Esophagus squamous epithelium (tissue), 4 donors: ENCODE measurements at regions not wholly inside any gene's neighbourhood (a gene's known extent, or its start where the extent isn't known, plus 50 kb on each side); places are given as distances from the start of the nearest gene placed in this dataset.

Experiments used
- POLR2A ChIP-seq, 4 donors: fragments of 450-650 bp; IDR thresholded peaks; one replicate each; pipeline ENCODE4 v1.6.1; 2017; ENCODE audit warnings: antibody characterized with exemption in 4 of 4, mild to moderate bottlenecking in 4 of 4, moderate library complexity in 3 of 4
- TF ChIP-seq, protein P1 (sequence below), 6 experiments: fragments of 450-650 bp in 4 of 6; fragments of 200-600 bp in 2 of 6; sonication (generic) in 2 of 6; IDR thresholded peaks; one replicate each; pipeline ENCODE4 v1.5.1; 2016 to 2019; ENCODE audit warnings: antibody characterized with exemption in 6 of 6, mild to moderate bottlenecking in 4 of 6, moderate library complexity in 4 of 6

DNA sequence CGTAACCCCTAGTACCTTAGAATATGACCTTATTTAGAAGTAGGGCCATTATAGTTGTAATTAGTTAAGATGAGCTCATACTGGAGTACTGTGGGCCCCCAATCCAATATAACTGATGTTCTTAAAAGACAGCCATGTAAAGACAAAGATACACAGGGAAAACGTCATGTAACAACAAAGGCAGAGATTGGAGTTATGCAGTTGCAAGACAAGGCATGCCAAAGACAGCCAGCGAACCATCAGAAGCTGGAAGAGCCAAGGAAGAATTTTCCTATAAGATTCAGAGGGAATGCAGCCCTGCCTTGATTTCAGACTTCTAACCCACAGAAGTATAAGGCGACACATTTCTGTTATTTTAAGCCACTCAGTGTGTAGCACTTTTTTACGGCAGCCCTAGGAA lies 55.9 kb upstream of the TLK1 start:
- TF ChIP-seq, protein P1, sequence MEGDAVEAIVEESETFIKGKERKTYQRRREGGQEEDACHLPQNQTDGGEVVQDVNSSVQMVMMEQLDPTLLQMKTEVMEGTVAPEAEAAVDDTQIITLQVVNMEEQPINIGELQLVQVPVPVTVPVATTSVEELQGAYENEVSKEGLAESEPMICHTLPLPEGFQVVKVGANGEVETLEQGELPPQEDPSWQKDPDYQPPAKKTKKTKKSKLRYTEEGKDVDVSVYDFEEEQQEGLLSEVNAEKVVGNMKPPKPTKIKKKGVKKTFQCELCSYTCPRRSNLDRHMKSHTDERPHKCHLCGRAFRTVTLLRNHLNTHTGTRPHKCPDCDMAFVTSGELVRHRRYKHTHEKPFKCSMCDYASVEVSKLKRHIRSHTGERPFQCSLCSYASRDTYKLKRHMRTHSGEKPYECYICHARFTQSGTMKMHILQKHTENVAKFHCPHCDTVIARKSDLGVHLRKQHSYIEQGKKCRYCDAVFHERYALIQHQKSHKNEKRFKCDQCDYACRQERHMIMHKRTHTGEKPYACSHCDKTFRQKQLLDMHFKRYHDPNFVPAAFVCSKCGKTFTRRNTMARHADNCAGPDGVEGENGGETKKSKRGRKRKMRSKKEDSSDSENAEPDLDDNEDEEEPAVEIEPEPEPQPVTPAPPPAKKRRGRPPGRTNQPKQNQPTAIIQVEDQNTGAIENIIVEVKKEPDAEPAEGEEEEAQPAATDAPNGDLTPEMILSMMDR (IDR thresholded peaks at IDR 0.05) = no peak
- TF ChIP-seq POLR2A (IDR thresholded peaks at IDR 0.05) = no peak
